Lower leg skin (tissue), 4 donors: ENCODE measurements at regions not wholly inside any gene's neighbourhood (a gene's known extent, or its start where the extent isn't known, plus 50 kb on each side); places are given as distances from the start of the nearest gene placed in this dataset.

Experiments used
- DNase-seq, 2 donors: peaks; one replicate each; pipeline ENCODE4 v3.0.0-alpha.2; 2019; ENCODE audit warnings: low spot score in 2 of 2
- H3K4me3 ChIP-seq: fragments of 200-600 bp; sonication (generic); 2 replicates; pipeline ENCODE4 v1.5.1; 2017; ENCODE audit warnings: mild to moderate bottlenecking, low read depth; ENCODE audit not compliant: poor library complexity, severe bottlenecking
- CTCF ChIP-seq, 3 donors: fragments of 450-650 bp; IDR thresholded peaks; one replicate each; pipeline ENCODE4 v1.5.1; 2016; ENCODE audit warnings: antibody characterized with exemption in 3 of 3, mild to moderate bottlenecking in 3 of 3, moderate library complexity in 2 of 3
- POLR2A ChIP-seq, 2 donors: fragments of 450-650 bp; IDR thresholded peaks; one replicate each; pipeline ENCODE4 v1.6.1; 2016 to 2017; ENCODE audit warnings: antibody characterized with exemption in 2 of 2, mild to moderate bottlenecking in 1 of 2, moderate library complexity in 1 of 2
- WGBS, 2 donors: methylation state at CpG; one replicate each; pipeline ENCODE4 v1.1.5; 2018; 5-methylcytosine and 5-hydroxymethylcytosine counted together
- intact Hi-C: fragments of 100-400 bp; cut with DNase I; formaldehyde crosslinking; loops from one replicate; pipeline ENCODE4 v1.15.0; 2023; ENCODE audit warnings: low total_unique reads

GRCh38 chr6:140107216-140107615 lies 732.8 kb upstream of the CITED2 start:
- TF ChIP-seq POLR2A (IDR thresholded peaks at IDR 0.05), result no peak
- no peak overlapping the region for H3K4me3 ChIP-seq
- DNase-seq, result no peak
- intact Hi-C loops, result no loop called here

GRCh38 chr6:140105857-140106256 lies 731.4 kb upstream of the CITED2 start:
- no peak for TF ChIP-seq POLR2A (IDR thresholded peaks at IDR 0.05)
- no peak for TF ChIP-seq CTCF (IDR thresholded peaks at IDR 0.05)

GRCh38 chr6:140105241-140105640 lies 730.8 kb upstream of the CITED2 start:
- no peak overlapping the region for H3K4me3 ChIP-seq
- intact Hi-C loops, result no loop called here
- TF ChIP-seq CTCF (IDR thresholded peaks at IDR 0.05), result no peak
- no peak for TF ChIP-seq POLR2A (IDR thresholded peaks at IDR 0.05)
- no peak for DNase-seq
- 78 to 84% methylated on average over 3 of the region's 3 CpGs for WGBS, 2 donors

More at GRCh38 chr6:140105857-140106256, 731.4 kb upstream of the CITED2 start:
- no peak overlapping the region for H3K4me3 ChIP-seq
- intact Hi-C loops, result no loop called here
- WGBS, 2 donors, result 49 to 62% methylated on average over 6 of the region's 6 CpGs
- no peak for DNase-seq

DNA sequence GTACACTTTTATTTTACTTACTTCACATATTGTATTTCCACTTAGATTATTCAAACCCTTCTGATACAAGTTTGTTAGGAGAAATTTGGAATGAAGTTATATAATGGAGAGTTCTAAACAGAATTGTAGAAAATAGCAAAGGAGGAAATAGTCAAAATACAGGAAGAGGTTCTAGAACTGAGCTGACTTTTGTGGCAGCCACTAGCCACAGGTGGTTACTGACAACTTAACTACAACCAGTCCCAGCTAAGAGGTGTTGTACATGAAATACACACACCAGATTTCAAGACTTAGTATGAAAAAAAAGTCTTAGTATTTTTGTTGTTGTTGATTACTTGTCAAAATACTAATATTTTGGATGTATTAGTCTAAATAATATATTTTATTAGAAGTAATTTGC lies 727.4 kb upstream of the CITED2 start:
- no peak for DNase-seq
- intact Hi-C loops, result no loop called here
- TF ChIP-seq POLR2A (IDR thresholded peaks at IDR 0.05) (no peak), CTCF (IDR thresholded peaks at IDR 0.05) (no peak)
- no peak overlapping the region for H3K4me3 ChIP-seq

- no peak overlapping the region for H3K4me3 ChIP-seq
- DNase-seq, result no peak
- 80 to 88% methylated on average over 3 of the region's 3 CpGs for WGBS, 2 donors
- TF ChIP-seq CTCF (IDR thresholded peaks at IDR 0.05) (no peak), POLR2A (IDR thresholded peaks at IDR 0.05) (no peak)
- intact Hi-C loops, result no loop called here
Measured at GRCh38 chr6:140101367-140101766, 726.9 kb upstream of the CITED2 start.

DNA sequence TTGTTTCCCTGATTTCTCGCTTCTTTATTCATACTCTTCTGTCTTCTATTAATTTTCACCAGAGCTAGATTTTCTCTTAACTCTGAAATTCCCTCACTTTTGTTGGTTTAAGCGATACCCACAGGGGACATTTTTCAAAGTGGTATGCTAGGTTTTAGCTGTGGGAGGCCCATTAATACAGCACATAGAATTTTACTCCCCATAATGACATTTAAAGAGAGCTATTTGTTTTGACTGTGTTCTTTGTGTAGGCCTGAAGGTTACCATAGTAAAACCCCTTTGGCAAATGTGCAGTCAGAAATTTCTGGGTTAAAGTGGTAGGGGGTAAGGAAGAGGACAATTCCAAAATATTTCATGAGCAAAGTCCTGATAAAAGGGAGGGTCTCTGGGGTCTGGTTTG lies 721.1 kb upstream of the CITED2 start:
- H3K4me3 ChIP-seq, result no peak overlapping the region
- intact Hi-C loops, result no loop called here
- no peak for DNase-seq
- no peak for TF ChIP-seq CTCF (IDR thresholded peaks at IDR 0.05)
- TF ChIP-seq POLR2A (IDR thresholded peaks at IDR 0.05), result no peak
- WGBS, 2 donors, result 92 to 95% methylated on average over 2 of the region's 2 CpGs
